ENCODE measurements at regions not wholly inside any gene's neighbourhood (a gene's known extent, or its start where the extent isn't known, plus 50 kb on each side); places are given as distances from the start of the nearest gene placed in this dataset.

- Histone ChIP-seq H3K27ac (no peak overlapping the region), H3K36me3 (replicated peaks in 1 of 2; ENCODE audit: insufficient read depth in 1 of 2, low read depth in 2 of 2) (no peaks in the 10 kb centered on the region), H3K4me1 (no peaks in the 10 kb centered on the region), H3K27me3 (no peaks in the 10 kb centered on the region), H3K9me3 (no peaks in the 10 kb centered on the region), H3K4me3 (no peak overlapping the region)
- ATAC-seq (no peak), DNase-seq (no peak)
- WGBS, 2 donors: 75 to 76% methylated on average over 3 of the region's 3 CpGs
- intact Hi-C loops (cut with DNase I): no loop called here
- TF ChIP-seq POLR2A (IDR thresholded peaks at IDR 0.05) (no peak), CTCF (IDR thresholded peaks at IDR 0.05) (no peak)
These were observed 141.1 kb upstream of the PRSS16 start for GRCh38 chr6:27106382-27106781.

- no peak for DNase-seq
- no peak for TF ChIP-seq CTCF (IDR thresholded peaks at IDR 0.05)
- no peak for TF ChIP-seq POLR2A (IDR thresholded peaks at IDR 0.05)
- Histone ChIP-seq H3K4me1 (no peaks in the 10 kb centered on the region), H3K36me3 (replicated peaks in 1 of 2; ENCODE audit: insufficient read depth in 1 of 2, low read depth in 2 of 2) (no peaks in the 10 kb centered on the region), H3K27ac (no peak overlapping the region), H3K27me3 (no peaks in the 10 kb centered on the region), H3K4me3 (no peak overlapping the region), H3K9me3 (no peaks in the 10 kb centered on the region)
- intact Hi-C loops (cut with DNase I): no loop called here
- 71 to 79% methylated on average over 2 of the region's 2 CpGs for WGBS, 2 donors
- no peak for ATAC-seq
These were observed 135.8 kb upstream of the PRSS16 start for GRCh38 chr6:27111743-27112142.

GRCh38 chr6:27112974-27113373, 134.5 kb upstream of the PRSS16 start:
- DNase-seq (no peak), ATAC-seq (no peak)
- intact Hi-C loops (cut with DNase I): no loop called here
- Histone ChIP-seq H3K4me3 (no peak overlapping the region), H3K4me1 (no peaks in the 10 kb centered on the region), H3K27me3 (no peaks in the 10 kb centered on the region), H3K36me3 (replicated peaks in 1 of 2; ENCODE audit: insufficient read depth in 1 of 2, low read depth in 2 of 2) (no peaks in the 10 kb centered on the region), H3K9me3 (no peaks in the 10 kb centered on the region), H3K27ac (no peak overlapping the region)
- 75 to 82% methylated on average over 2 of the region's 2 CpGs for WGBS, 2 donors
- TF ChIP-seq CTCF (IDR thresholded peaks at IDR 0.05) (no peak), POLR2A (IDR thresholded peaks at IDR 0.05) (no peak)

GRCh38 chr6:27119329-27119728, 128.2 kb upstream of the PRSS16 start:
- Histone ChIP-seq H3K27ac (no peak overlapping the region), H3K4me1 (no peaks in the 10 kb centered on the region), H3K4me3 (no peak overlapping the region), H3K36me3 (replicated peaks in 1 of 2; ENCODE audit: insufficient read depth in 1 of 2, low read depth in 2 of 2) (no peaks in the 10 kb centered on the region), H3K9me3 (no peaks in the 10 kb centered on the region), H3K27me3 (no peaks in the 10 kb centered on the region)
- no peak for DNase-seq
- TF ChIP-seq CTCF (IDR thresholded peaks at IDR 0.05) (no peak), POLR2A (IDR thresholded peaks at IDR 0.05) (no peak)
- 60 to 73% methylated on average over 1 of the region's 1 CpG for WGBS, 2 donors
- no peak for ATAC-seq
- intact Hi-C loops (cut with DNase I): no loop called here

- intact Hi-C loops (cut with DNase I): no loop called here
These were observed 127.7 kb upstream of the PRSS16 start for GRCh38 chr6:27119761-27120160.

More at GRCh38 chr6:27119761-27120160, 127.7 kb upstream of the PRSS16 start:
- Histone ChIP-seq H3K27me3 (no peaks in the 10 kb centered on the region), H3K9me3 (no peaks in the 10 kb centered on the region), H3K4me3 (no peak overlapping the region), H3K36me3 (replicated peaks in 1 of 2; ENCODE audit: insufficient read depth in 1 of 2, low read depth in 2 of 2) (no peaks in the 10 kb centered on the region), H3K27ac (no peak overlapping the region), H3K4me1 (no peaks in the 10 kb centered on the region)
- ATAC-seq: no peak
- TF ChIP-seq CTCF (IDR thresholded peaks at IDR 0.05) (no peak), POLR2A (IDR thresholded peaks at IDR 0.05) (no peak)
- no peak for DNase-seq
- WGBS, 2 donors: 86 to 91% methylated on average over 2 of the region's 2 CpGs

All from body of pancreas (tissue), 4 donors.